HL-60 (cell line): ENCODE measurements at regions not wholly inside any gene's neighbourhood (a gene's known extent, or its start where the extent isn't known, plus 50 kb on each side); places are given as distances from the start of the nearest gene placed in this dataset.

Experiments used
- CTCF ChIP-seq: IDR thresholded peaks from one replicate; pipeline ENCODE4 v1.5.1; 2011; ENCODE audit warnings: low read length, control low read depth, inconsistent platforms; ENCODE audit not compliant: insufficient read depth
- POLR2AphosphoS5 ChIP-seq: IDR thresholded peaks from 2 replicates; pipeline ENCODE4 v1.6.1; 2012; ENCODE audit warnings: low read depth
- REST ChIP-seq: IDR thresholded peaks from 2 replicates; pipeline ENCODE4 v1.6.1; 2012; ENCODE audit warnings: low read depth; ENCODE audit not compliant: insufficient replicate concordance

- no peak for TF ChIP-seq CTCF
- no peak for TF ChIP-seq POLR2AphosphoS5
- no peak for TF ChIP-seq REST
These were observed 1145.6 kb upstream of the DIAPH2 start for GRCh38 chrX:95539041-95539440.
